Neural progenitor cell (in vitro differentiated cells): ENCODE measurements at regions not wholly inside any gene's neighbourhood (a gene's known extent, or its start where the extent isn't known, plus 50 kb on each side); places are given as distances from the start of the nearest gene placed in this dataset.

Experiments used
- DNase-seq: peaks from one replicate; pipeline ENCODE4 v3.0.0-alpha.2; 2016; ENCODE audit warnings: low spot score
- H2AFZ ChIP-seq: fragments of 200-600 bp; sonication (generic); replicated peaks from 2 replicates; pipeline ENCODE4 v1.6.1; 2016; ENCODE audit warnings: antibody characterized with exemption
- H3F3A ChIP-seq: fragments of 200-600 bp; sonication (generic); 2 replicates; pipeline ENCODE4 v1.6.1; 2016; ENCODE audit warnings: antibody characterized with exemption, low read depth
- H3K27ac ChIP-seq: fragments of 200-600 bp; sonication (generic); 2 replicates; pipeline ENCODE4 v1.5.1; 2016; ENCODE audit warnings: mild to moderate bottlenecking
- H3K27me3 ChIP-seq: fragments of 200-600 bp; sonication (generic); 2 replicates; pipeline ENCODE4 v1.6.1; 2016; ENCODE audit warnings: mild to moderate bottlenecking, moderate library complexity
- H3K36me3 ChIP-seq: fragments of 200-600 bp; sonication (generic); 2 replicates; pipeline ENCODE4 v1.5.1; 2016
- H3K4me1 ChIP-seq: fragments of 200-600 bp; sonication (generic); 2 replicates; pipeline ENCODE4 v1.6.1; 2016; ENCODE audit warnings: mixed run types
- H3K4me2 ChIP-seq: fragments of 200-600 bp; sonication (generic); 2 replicates; pipeline ENCODE4 v1.6.1; 2016
- H3K4me3 ChIP-seq: fragments of 200-600 bp; sonication (generic); 2 replicates; pipeline ENCODE4 v1.5.1; 2016
- H3K79me2 ChIP-seq: fragments of 200-600 bp; sonication (generic); 2 replicates; pipeline ENCODE4 v1.6.1; 2016; ENCODE audit warnings: low read depth
- H3K9ac ChIP-seq: fragments of 200-600 bp; sonication (generic); 2 replicates; pipeline ENCODE4 v1.6.1; 2016
- H3K9me3 ChIP-seq: fragments of 200-600 bp; sonication (generic); 2 replicates; pipeline ENCODE4 v1.5.1; 2016; ENCODE audit warnings: low read depth
- H4K20me1 ChIP-seq: fragments of 200-600 bp; sonication (generic); 2 replicates; pipeline ENCODE4 v1.6.1; 2016; ENCODE audit warnings: low read depth
- H3K27ac Mint-ChIP-seq: 3 replicates; pipeline ENCODE4 v1.8.0; 2021; ENCODE audit warnings: mixed read lengths
- H3K27me3 Mint-ChIP-seq: 2 replicates; pipeline ENCODE4 v1.8.0; 2022; ENCODE audit warnings: low read depth, mild to moderate bottlenecking, inconsistent platforms, moderate library complexity, mixed read lengths; ENCODE audit not compliant: insufficient read depth
- H3K36me3 Mint-ChIP-seq: 3 replicates; pipeline ENCODE4 v1.8.0; 2021; ENCODE audit warnings: mixed read lengths
- H3K4me1 Mint-ChIP-seq: 3 replicates; pipeline ENCODE4 v1.8.0; 2021; ENCODE audit warnings: mixed read lengths
- H3K4me3 Mint-ChIP-seq: 3 replicates; pipeline ENCODE4 v1.8.0; 2021; ENCODE audit warnings: mild to moderate bottlenecking, moderate library complexity, mixed read lengths
- H3K9me3 Mint-ChIP-seq: 3 replicates; pipeline ENCODE4 v1.8.0; 2020; ENCODE audit warnings: mixed read lengths
- EZH2 ChIP-seq: fragments of 200-600 bp; sonication (generic); IDR thresholded peaks from 2 replicates; pipeline ENCODE4 v1.6.1; 2017; ENCODE audit warnings: antibody characterized with exemption, mild to moderate bottlenecking, moderate library complexity
- EZH2phosphoT487 ChIP-seq: fragments of 200-600 bp; sonication (generic); IDR thresholded peaks from 2 replicates; pipeline ENCODE4 v1.6.1; 2017; ENCODE audit warnings: antibody characterized with exemption
- TF ChIP-seq, protein P1 (sequence below): fragments of 200-600 bp; sonication (generic); IDR thresholded peaks from 2 replicates; pipeline ENCODE4 v1.5.1; 2017; ENCODE audit warnings: antibody characterized with exemption, mild to moderate bottlenecking

DNA sequence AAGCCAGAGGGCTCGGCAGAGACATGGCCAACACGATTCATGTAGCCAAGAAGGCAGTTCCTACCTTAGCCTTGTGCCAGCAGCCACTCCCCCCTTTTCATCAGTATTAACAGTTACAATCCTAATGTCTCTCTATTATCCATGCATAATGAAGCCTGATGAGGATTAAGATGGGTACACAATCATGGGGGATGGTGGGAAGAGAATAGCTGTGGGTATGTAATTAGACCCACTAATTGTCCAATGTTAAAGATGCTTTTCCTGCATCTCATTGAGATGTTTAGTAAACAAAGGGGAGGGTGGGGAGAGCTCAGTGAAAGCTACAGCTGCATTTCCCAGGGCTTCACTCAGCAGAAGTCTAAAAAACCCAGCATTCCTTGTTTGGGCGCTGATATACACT, 70.4 kb upstream of the CMKLR1 start:
- Histone ChIP-seq H3K4me1 (peaks cover 27% of the 10 kb centered on the region), H3K4me3 (peak overlapping the region; percentile 12), H3K27ac (peak overlapping the region; percentile 14), H3K4me2 (peak overlapping the region; percentile 51), H3K9ac (no peak overlapping the region), H4K20me1 (no peaks in the 10 kb centered on the region), H3K27me3 (no peaks in the 10 kb centered on the region), H3K9me3 (peaks cover 7% of the 10 kb centered on the region), H3K36me3 (no peaks in the 10 kb centered on the region), H3K79me2 (no peaks in the 10 kb centered on the region), H2AFZ (no peak overlapping the region), H3F3A (peaks cover 25% of the 10 kb centered on the region)
- no peak overlapping the region for H3K4me3 Mint-ChIP-seq
- peaks cover 8% of the 10 kb centered on the region for H3K4me1 Mint-ChIP-seq
- H3K9me3 Mint-ChIP-seq: peaks cover 7% of the 10 kb centered on the region
- no peaks in the 10 kb centered on the region for H3K27me3 Mint-ChIP-seq
- TF ChIP-seq, protein P1, sequence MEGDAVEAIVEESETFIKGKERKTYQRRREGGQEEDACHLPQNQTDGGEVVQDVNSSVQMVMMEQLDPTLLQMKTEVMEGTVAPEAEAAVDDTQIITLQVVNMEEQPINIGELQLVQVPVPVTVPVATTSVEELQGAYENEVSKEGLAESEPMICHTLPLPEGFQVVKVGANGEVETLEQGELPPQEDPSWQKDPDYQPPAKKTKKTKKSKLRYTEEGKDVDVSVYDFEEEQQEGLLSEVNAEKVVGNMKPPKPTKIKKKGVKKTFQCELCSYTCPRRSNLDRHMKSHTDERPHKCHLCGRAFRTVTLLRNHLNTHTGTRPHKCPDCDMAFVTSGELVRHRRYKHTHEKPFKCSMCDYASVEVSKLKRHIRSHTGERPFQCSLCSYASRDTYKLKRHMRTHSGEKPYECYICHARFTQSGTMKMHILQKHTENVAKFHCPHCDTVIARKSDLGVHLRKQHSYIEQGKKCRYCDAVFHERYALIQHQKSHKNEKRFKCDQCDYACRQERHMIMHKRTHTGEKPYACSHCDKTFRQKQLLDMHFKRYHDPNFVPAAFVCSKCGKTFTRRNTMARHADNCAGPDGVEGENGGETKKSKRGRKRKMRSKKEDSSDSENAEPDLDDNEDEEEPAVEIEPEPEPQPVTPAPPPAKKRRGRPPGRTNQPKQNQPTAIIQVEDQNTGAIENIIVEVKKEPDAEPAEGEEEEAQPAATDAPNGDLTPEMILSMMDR: no peak
- TF ChIP-seq EZH2phosphoT487 (peak; percentile 29), EZH2 (no peak)
- H3K36me3 Mint-ChIP-seq: no peaks in the 10 kb centered on the region
- no peak overlapping the region for H3K27ac Mint-ChIP-seq
- DNase-seq: peak; percentile 47

DNA sequence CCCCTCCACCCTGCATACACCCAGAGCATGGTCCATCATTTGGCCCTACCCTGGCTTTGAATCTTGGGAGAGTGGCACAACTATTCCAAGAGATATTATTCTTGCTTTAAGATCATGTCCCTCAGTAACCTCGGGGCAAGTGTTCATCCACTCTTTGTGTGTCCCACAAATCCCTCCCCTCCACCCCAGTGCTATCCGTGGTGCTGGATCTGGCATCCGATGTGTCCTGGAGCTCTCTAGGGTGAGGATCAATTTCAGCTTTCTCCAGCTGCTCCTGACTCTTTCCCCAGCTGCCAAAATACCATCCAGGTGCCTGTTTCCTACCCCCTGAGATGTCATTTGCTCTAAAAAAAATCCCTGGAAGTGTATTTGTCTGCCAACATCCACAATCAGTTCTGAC, 64.8 kb upstream of the CMKLR1 start:
- H3F3A ChIP-seq: peaks cover 8% of the 10 kb centered on the region
- H3K27me3 Mint-ChIP-seq: peaks cover 3% of the 10 kb centered on the region
- H3K4me3 ChIP-seq: no peak overlapping the region
- no peaks in the 10 kb centered on the region for H3K4me1 Mint-ChIP-seq
- TF ChIP-seq EZH2 (no peak), EZH2phosphoT487 (no peak)
- TF ChIP-seq, protein P1: no peak
- no peak overlapping the region for H3K4me2 ChIP-seq
- H2AFZ ChIP-seq: no peak overlapping the region
- H3K27ac Mint-ChIP-seq: no peak overlapping the region
- H3K4me3 Mint-ChIP-seq: no peak overlapping the region
- no peaks in the 10 kb centered on the region for H4K20me1 ChIP-seq
- no peaks in the 10 kb centered on the region for H3K27me3 ChIP-seq
- H3K27ac ChIP-seq: no peak overlapping the region
- H3K36me3 Mint-ChIP-seq: no peaks in the 10 kb centered on the region
- DNase-seq: peak; percentile 54
- H3K9me3 ChIP-seq: peaks cover 7% of the 10 kb centered on the region
- H3K79me2 ChIP-seq: no peaks in the 10 kb centered on the region
- no peak overlapping the region for H3K9ac ChIP-seq
- peaks cover 15% of the 10 kb centered on the region for H3K4me1 ChIP-seq
- H3K36me3 ChIP-seq: no peaks in the 10 kb centered on the region
- H3K9me3 Mint-ChIP-seq: peaks cover 7% of the 10 kb centered on the region

DNA sequence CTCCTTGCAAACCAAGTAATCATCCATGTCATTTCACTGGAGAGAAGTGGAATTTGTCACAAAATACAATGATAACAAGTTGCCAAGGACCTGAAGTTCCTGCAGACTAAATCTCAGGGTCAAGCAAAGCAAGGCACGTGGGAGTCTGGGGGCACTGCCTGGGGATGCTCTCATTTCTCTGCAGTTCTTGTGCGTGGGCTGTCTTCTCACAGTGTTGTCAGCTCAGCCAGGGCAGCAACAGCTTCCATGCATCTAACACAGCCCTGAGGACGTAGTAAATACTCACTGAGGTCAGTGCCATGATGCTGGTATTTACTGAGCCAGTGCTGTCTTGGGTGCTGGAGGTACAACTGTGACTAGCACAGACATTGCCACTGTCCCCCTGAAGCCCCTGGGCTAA, 62.9 kb upstream of the CMKLR1 start:
- peaks cover 7% of the 10 kb centered on the region for H3K9me3 ChIP-seq
- H3K36me3 Mint-ChIP-seq: no peaks in the 10 kb centered on the region

More for the DNA sequence above, 62.9 kb upstream of the CMKLR1 start:
- no peaks in the 10 kb centered on the region for H3K27me3 ChIP-seq
- DNase-seq: no peak
- H3K27ac ChIP-seq: no peak overlapping the region
- H3K4me3 ChIP-seq: no peak overlapping the region
- H3F3A ChIP-seq: no peaks in the 10 kb centered on the region
- H3K36me3 ChIP-seq: no peaks in the 10 kb centered on the region
- no peak overlapping the region for H3K4me2 ChIP-seq
- H3K9ac ChIP-seq: no peak overlapping the region
- TF ChIP-seq EZH2: no peak
- no peak for TF ChIP-seq EZH2phosphoT487
- TF ChIP-seq, protein P1: no peak
- H3K27me3 Mint-ChIP-seq: peaks cover 3% of the 10 kb centered on the region
- H3K79me2 ChIP-seq: no peaks in the 10 kb centered on the region
- H2AFZ ChIP-seq: no peak overlapping the region
- no peaks in the 10 kb centered on the region for H3K4me1 Mint-ChIP-seq
- H3K27ac Mint-ChIP-seq: no peak overlapping the region
- peaks cover 7% of the 10 kb centered on the region for H3K9me3 Mint-ChIP-seq
- no peaks in the 10 kb centered on the region for H4K20me1 ChIP-seq
- no peak overlapping the region for H3K4me3 Mint-ChIP-seq
- peaks cover 13% of the 10 kb centered on the region for H3K4me1 ChIP-seq
